Ecto neural progenitor cell (in vitro differentiated cells): ENCODE measurements at regions not wholly inside any gene's neighbourhood (a gene's known extent, or its start where the extent isn't known, plus 50 kb on each side); places are given as distances from the start of the nearest gene placed in this dataset.

Experiments used
- DNase-seq: peaks from one replicate; pipeline ENCODE4 v3.0.0-alpha.2; 2018; ENCODE audit warnings: low spot score

GRCh38 chr14:21985081-21985480, 311.5 kb upstream of the OR4E1 start:
- no peak for DNase-seq

GRCh38 chr14:21978999-21979314, 305.3 kb upstream of the OR4E1 start:
- no peak for DNase-seq

GRCh38 chr14:21978184-21978998, 304.8 kb upstream of the OR4E1 start:
- DNase-seq, result peak; percentile 70

- DNase-seq, result no peak
Measured at GRCh38 chr14:21974741-21975140, 301.1 kb upstream of the OR4E1 start.

GRCh38 chr14:21965042-21965441, 291.4 kb upstream of the OR4E1 start:
- DNase-seq, result no peak

GRCh38 chr14:21964180-21964579, 290.6 kb upstream of the OR4E1 start:
- DNase-seq, result no peak

GRCh38 chr14:21960636-21961035, 287.0 kb upstream of the OR4E1 start:
- no peak for DNase-seq

GRCh38 chr14:21941885-21942284, 268.3 kb upstream of the OR4E1 start:
- DNase-seq, result no peak

- DNase-seq, result no peak
Measured at GRCh38 chr14:21940887-21941856, 267.6 kb upstream of the OR4E1 start.

- no peak for DNase-seq
Measured at GRCh38 chr14:21939836-21940235, 266.2 kb upstream of the OR4E1 start.

GRCh38 chr14:21937996-21938395, 264.4 kb upstream of the OR4E1 start:
- DNase-seq, result no peak

- DNase-seq, result no peak
Measured at GRCh38 chr14:21933681-21934080, 260.1 kb upstream of the OR4E1 start.

- no peak for DNase-seq
Measured at GRCh38 chr14:21924479-21924878, 250.9 kb upstream of the OR4E1 start.

GRCh38 chr14:21923820-21924219, 250.2 kb upstream of the OR4E1 start:
- no peak for DNase-seq

GRCh38 chr14:21921453-21921852, 247.8 kb upstream of the OR4E1 start:
- DNase-seq, result no peak

GRCh38 chr14:21917699-21918436, 244.2 kb upstream of the OR4E1 start:
- no peak for DNase-seq

- no peak for DNase-seq
Measured at GRCh38 chr14:21915826-21916225, 242.2 kb upstream of the OR4E1 start.

GRCh38 chr14:21913759-21914158, 240.1 kb upstream of the OR4E1 start:
- peak; percentile 72 for DNase-seq

GRCh38 chr14:21912367-21912766, 238.7 kb upstream of the OR4E1 start:
- DNase-seq, result no peak

- DNase-seq, result no peak
Measured at GRCh38 chr14:21911877-21912276, 238.3 kb upstream of the OR4E1 start.

- DNase-seq, result no peak
Measured at GRCh38 chr14:21910260-21910659, 236.6 kb upstream of the OR4E1 start.

- DNase-seq, result no peak
Measured at GRCh38 chr14:21902561-21903181, 229.1 kb upstream of the OR4E1 start.
